ENCODE measurements at regions not wholly inside any gene's neighbourhood (a gene's known extent, or its start where the extent isn't known, plus 50 kb on each side); places are given as distances from the start of the nearest gene placed in this dataset.

DNA sequence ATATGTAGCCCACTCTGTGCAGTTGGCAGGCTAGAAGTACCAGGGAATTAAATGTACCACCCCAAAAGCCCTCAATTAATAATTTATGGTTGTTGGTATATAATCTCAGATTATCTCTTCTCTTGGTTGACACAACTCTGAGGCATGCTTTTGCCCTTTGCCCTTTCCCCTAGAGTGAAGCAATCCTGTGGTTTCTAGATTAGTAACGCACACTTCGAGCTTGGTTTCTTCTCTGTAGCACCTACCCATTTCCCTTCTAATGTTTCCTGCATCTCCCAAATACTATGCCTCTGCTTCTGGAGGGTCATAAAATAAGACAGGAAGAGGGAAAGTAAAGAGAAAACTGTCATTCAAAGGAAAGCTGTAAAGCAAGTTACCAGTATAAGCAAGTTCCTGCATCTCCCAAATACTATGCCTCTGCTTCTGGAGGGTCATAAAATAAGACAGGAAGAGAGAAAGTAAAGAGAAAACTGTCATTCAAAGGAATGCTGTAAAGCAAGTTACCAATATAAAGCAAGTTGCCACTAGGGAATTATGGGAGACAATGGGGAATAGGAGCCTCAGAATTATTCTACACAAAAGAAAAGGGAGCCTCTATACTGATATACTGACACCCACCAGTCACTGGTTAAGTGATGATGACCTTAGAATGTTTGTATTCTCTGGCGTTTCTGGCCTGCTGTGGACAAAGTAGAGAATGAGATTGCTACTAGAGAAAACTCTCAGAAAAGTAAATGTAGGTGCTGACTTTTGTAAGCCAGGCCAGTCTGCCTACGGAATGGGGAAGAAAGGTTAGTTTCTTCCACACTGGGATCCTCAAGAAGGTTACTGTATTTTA lies 862.6 kb upstream of the MAN1A1 start:
- DNase-seq = no peak

DNA sequence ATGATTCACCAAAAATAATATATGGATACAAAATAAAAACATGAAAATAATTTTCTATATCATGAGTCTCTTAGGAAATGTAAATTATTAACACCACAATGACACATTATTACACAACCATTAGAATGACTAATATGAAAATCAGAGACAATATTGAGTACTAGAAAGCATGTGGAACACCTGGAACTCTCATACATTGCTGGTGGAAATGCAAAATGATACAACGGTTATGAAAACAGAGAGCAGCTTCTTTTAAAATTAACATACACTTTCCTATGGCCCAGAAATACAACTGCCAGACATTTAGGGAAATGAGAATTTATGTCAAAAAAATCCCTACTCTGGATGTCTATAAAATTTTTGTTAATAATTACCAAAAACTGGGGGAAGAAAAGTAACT lies 853.3 kb upstream of the MAN1A1 start:
- no peak for DNase-seq

DNA sequence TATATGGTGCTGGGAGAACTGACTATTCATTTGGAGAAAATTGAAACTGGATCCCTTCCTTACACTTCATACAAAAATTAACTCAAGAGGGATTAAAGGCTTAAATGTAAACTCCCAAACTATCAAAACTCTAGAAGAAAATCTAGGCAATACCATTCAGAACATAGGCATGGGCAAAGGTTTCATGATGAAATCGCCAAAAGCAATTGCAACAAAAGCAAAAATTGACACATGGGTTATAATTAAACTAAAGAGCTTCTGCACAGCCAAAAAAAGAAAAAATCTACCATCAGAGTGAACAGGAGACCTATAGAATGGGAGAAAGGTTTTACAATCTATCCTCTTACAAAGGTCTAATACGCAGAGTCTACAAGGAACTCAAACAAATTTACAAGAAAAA lies 851.3 kb upstream of the MAN1A1 start:
- no peak for DNase-seq

DNA sequence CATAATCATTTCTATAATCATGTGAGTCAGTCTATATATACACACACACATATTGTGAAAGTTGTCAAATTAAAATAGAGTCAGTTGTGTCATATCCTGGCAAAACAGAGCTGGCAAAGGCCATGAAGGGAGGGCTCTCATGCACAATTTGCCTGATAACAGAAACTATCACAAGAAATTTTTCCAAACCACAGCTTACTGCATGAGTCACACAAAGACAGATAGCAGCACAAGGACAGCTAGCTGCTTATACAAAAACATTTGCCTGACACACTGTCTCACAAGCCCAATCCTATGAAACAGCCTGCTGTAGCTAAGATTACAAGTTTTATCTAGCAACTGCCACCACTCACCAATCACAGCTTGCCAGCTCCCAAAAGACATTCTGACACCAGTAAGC lies 848.5 kb upstream of the MAN1A1 start:
- no peak for DNase-seq

DNA sequence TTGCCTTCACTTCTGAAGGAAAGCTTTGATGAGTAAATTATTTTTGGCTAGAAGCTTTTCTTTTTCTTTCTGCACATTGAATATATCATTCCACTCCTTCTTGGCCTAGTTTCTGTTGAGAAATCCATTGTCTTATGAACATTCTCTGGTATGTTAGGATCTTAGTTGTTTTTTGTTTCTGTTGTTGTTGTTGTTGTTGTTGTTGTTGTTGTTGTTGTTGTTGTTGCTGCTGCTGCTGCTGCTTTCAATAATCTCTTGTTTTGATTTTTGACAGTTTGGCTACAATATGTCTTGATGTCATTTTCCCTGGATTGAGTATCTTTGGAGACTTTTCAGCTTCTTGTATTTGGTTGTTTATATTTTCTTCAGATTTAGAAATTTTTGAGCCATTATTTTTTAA lies 836.5 kb upstream of the MAN1A1 start:
- no peak for DNase-seq

DNA sequence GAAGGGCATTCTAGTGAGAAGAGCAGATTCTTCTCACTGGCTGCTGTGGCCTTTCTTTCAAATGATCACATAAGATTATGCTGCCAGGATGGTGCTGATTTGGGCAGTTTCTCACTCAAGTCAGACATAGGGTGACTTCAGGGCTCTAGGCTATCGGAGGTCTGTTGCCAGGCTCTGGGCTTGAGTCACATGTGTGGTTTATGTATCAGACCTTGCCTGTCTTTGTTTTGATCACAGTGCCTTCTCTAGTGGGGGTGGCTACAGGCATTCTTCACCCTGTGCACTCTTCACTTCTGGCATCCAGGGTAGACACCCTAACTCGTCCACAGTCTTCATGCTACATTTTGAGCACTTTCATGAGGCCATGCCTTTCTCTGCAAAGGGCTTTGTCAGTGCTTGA lies 823.7 kb upstream of the MAN1A1 start:
- DNase-seq = no peak

DNA sequence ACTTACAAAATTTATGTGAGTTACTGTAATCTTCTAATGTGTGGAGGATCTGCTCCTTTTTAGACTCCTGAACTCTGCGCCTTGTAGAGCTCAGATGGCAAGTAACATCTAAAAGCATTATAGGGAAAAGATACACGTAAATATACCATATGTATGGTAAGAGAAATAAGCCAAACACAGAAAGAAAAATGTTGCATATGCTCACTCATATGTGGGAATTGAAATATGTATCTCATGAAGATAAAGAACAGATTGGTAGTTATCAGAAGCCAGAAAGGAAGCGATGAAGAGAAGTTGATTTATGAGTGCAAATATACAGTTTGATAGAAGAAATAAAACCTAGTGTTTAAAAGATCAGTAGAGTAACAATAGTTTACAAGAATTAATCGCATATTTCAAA lies 815.0 kb upstream of the MAN1A1 start:
- DNase-seq = no peak

DNA sequence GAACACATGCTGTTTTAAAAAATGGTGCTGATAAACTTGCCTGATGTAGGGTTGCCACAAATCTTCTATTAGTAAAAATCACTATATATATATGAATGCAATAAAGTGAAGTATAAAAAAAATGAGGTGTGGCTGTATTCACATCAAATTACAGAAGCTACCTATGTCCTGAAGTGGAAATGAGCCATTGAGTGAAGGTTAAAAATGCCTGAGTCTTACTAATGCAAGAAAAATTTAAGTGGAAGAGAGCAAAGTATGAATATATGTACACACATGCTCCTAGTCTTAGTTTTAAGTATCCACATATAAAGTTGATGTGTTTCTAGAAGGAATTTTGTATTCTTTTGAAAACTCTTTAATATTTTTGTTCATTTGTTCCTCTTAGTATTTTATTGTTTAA lies 808.3 kb upstream of the MAN1A1 start:
- DNase-seq = no peak

DNA sequence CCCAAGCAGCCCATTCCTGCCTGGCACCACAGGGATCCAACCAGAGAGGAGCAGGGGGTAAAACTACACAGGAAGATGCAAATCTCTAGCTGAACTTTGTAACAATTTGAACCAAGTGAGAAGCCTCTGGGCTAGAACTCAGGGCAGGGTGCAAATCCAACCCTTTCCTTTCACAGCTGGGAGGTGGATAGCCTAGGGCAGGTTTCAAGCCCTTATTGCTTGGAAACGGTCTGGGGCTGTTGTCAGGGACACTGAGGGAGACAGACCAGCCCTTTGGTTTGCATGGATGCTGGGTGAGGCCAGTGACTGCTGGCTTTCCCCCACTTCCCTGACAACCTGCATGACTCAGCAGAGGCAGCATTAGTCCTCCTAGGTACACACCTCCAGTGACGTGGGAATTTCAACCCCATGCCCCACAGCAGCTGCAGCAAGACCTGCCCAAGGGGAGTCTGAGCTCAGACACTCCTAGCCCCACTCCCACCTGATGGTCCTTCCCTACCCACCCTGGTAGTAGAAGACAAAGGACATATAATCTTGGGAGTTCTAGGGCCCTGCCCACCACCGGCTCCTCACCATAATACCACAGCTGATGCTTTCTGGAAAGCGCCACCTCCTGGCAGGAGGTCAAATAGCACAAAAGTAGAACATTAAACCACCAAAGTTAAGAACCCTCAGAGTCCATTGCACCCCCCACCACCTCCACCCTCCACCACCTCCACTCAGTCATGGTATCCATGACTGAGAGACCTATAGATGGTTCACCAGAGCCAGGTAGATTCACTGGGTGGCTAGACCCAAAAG lies 797.7 kb upstream of the MAN1A1 start:
- DNase-seq = peak in 1 of 2 donors; percentile 1

DNA sequence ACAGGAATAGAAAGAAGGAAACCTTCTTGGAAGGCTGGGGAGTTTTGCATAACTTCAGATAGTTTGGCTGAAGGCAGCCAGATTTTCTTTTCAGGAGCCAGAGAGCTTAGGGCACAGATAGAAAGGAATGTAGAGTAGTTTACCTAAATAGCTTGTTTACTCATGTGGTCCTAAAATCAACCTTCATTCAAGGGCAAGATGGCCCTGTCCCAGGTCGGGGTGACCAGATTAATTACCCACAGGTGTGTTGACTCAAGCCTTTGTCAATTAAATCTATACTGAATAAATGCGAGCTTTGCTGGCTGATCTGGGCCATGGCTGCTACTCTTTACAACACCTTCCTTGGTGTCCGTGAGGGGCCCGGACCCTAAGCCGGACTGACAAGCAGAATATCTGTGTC lies 792.0 kb upstream of the MAN1A1 start:
- DNase-seq = no peak

DNA sequence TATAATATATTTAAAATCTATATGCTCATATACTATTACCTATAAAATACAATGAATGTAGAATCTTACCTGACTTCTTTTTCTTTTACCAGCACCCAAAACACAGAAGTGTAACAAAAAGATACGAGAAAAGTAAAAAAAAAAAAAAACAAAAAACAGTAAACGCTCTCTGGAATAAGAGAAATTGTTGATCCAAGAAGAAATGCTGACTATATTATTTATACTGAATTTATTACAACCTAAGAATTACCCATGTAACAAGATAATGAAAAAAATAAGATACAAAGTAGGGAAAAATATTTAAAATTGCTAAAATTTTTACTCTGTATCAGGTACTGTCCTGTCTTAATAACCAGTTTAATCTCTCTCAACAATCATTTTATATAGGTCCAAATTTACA lies 787.9 kb upstream of the MAN1A1 start:
- DNase-seq = no peak

DNA sequence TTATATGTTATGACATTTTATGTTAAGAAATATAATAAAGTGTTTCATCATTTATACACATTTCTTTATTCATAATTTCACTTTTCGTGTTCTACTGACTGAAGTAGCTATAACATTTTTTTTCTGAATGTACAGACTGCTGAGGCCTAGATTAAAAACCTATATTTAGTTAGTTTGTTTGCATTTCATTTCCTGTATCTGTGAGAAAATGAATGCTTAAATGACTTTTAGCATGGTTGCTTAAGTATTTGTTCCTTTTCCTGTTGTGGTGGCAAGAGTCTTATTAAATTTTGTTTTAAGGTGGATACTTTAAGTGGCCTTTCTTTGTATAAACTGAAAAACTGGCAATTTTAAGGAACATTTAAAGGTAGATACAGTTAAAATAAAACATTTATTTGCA lies 779.7 kb upstream of the MAN1A1 start:
- no peak for DNase-seq

DNA sequence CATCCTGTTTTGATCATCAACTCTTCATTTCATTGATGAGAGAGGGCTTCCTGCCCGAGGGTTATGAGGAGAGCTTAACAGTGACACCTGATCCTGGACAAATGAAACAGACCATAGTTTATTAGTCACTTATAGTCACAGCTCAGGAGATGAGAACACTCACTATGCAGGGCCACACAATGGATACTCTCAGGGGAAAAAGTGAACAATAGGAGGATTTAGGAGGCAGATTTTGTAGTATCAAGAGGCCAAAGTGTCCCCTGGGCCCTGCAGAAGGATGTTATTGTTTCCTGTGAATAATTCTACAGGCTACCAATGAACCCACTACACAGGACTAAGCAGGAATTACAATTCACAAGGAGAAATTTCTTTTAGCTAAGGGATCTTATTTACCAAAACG lies 772.8 kb upstream of the MAN1A1 start:
- DNase-seq = no peak

DNA sequence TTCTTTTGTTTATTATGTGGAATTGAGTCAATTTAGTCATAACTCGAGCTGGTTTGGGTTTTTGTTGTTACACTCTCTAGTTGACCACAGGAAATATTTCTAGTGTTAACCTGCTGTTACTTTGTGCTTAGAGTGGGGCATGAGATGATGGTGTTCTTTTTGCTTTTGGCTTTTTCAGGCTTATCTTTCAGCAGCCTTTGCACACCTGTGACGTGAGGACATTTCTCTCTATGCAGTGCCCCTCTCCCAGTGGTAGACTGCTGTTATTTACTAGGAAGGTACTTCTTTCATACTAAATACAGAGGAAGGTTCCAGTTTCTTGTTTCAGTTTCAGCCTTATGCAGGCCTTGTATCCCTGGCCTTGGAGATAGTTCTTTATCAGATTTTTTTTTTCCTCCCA lies 766.8 kb upstream of the MAN1A1 start:
- no peak for DNase-seq

DNA sequence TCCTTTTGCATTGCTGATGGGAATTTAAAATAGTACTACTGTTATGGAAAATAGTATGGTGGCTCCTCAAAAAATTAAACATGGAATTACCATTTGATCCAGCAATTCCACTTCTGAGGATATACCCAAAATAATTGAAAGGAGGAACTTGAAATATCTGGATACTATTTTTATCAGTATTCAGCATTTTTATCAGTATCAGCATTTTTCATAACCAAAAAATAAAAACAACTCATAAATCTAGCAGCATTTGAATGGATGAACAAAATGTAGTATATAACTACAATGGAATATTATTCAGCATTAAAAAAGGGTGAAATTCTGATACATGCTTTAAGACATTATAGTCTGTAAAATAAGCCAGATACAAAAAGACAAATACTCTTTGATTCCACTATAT lies 763.4 kb upstream of the MAN1A1 start:
- DNase-seq = no peak

DNA sequence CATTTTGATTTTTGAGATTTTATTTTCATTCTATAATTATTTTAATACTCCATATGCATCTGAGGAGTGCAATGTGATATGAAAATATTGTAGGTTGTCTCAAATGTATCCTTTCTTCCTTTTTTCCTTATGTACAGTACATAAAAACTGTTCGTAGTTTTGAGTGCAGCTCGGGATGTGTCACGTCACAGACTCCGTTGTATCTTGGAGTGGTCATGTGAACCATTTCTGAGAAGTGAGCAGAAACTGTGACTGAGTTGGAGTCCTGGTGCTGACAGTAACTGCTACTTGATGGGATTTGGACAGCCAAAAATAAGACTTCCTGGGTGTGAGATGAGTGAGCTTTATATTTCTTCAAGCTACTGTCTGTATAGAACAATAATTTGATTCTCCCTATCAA lies 761.4 kb upstream of the MAN1A1 start:
- DNase-seq = no peak

DNA sequence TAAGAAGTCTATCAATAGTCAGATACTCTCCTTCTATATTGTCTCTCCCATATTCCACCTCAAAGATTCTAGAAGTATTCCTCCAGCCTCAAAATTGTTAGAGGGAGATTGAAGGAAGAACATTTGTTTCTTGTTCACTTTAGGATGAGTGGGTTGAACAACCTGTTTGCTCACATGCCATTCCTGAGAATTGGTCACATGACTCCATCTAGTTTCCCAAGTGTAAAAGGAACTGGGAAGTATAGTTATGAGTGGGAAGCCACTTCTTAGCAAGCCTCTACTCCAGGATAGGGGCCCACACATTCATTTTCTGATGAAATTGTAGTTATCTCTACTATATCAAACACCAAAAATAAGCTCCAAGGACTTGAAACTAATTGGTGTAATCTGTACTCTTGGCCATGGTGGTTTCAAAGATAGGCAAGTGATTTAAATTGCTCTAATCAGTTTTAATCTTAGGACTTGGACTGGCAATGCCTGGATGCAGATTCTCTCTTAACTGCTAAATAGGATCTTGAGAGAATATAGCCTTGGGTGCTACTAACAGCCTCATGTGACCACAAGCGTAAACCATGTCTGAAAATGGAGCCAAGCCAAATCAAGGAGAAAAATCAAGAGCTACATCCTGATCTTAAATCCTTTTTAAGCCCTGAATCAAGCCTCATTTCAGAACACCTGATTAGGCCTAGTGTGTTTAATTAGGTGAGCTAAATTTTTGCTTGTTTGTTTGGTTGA lies 758.7 kb upstream of the MAN1A1 start:
- DNase-seq = no peak

DNA sequence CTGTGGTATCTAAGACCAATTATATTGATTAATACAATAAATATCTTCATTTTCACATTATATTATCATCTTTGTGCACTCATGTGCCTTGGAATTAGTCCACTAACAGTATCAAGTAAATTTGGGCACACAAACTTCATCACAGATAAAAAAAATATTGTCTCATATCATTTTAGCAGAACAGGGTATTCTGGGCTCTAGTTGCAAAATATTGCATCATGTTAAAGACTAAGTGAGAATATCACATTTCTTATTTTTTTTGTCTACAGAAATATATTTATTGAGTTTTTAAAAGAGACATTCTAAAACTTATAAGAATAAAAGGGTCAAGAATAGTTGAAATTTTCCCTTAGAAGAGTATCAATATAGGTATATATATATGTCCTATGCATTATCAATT lies 754.1 kb upstream of the MAN1A1 start:
- DNase-seq = no peak

DNA sequence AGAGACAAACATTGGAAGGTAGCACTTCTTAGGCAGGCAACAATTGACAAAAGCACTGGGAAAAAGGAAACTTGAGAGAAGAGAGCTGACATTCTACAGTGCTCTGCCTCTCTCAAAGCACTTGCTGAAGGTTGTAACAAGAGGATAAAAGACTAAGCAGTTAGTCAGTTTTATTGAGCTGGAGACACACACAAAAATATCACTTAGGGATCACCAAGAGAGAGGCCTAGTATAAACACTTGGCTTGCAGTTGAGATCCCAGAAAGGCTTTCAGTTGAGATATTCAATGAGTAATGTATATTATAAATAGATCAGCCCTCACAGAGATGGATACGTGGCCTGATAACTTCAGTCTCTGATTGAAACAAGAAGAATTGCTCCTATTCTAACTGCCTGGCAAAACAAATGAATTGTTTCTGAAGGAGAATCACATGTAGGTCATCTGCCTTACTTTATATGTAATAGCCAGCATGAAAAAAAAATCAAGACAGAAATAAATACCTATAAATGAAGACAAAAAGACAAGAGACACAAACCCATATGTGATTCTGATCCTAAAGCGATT lies 747.2 kb upstream of the MAN1A1 start:
- DNase-seq = no peak

DNA sequence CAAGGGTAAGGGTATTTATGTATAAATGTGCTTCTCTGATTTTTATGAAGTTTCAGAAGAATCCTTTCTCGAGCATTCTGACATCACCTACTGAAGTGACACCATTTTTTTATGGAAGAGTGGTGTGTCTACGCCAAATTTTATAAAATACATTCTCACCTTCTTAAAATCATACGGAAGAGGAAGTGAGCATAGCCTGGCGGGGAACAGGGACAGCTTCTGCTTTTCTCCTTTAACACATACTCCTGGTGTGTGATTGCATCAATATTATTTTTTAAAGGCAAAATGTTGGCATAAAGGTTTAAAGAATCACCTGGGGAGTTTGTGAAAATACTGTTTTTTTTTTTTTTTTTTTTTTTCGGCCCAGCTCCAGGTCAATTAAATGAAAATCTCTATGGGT lies 733.6 kb upstream of the MAN1A1 start:
- DNase-seq = no peak

DNA sequence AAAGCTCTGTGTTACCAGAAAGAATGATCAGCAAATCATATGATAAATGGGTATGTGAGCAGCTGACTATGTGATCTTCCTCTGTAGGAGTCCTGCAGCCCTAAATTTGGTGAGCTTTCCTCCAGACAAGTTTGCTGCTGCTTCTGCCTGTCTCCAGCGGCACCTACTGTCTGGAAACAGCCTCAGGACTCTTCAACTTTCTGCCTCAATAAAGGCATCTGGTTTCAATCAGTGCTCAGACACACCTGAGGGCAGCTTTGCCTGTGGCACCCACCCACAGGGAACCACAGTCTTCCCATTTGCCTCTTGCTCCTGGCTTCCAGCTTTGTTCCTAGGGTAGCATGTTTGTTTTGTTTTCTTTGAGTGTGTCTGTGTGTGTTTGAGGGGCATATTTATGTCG lies 727.9 kb upstream of the MAN1A1 start:
- DNase-seq = no peak

DNA sequence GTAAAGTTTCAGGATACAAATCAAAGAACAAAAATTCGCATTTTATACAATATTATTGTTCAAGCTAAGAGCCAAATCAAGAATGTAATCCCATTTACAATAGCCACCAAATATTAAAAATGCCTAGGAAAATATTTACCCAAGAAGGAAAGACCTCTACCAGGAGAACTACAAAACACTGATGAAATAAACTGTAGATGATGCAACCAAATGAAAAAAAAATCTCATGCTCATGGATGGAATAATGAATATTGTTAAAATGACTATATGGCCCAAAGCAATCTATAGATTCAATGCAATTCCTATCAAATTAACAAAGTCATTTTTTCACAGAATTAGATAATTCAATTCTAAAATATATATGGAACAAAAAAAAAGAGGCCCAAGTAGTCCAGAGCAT lies 708.8 kb upstream of the MAN1A1 start:
- DNase-seq = no peak

DNA sequence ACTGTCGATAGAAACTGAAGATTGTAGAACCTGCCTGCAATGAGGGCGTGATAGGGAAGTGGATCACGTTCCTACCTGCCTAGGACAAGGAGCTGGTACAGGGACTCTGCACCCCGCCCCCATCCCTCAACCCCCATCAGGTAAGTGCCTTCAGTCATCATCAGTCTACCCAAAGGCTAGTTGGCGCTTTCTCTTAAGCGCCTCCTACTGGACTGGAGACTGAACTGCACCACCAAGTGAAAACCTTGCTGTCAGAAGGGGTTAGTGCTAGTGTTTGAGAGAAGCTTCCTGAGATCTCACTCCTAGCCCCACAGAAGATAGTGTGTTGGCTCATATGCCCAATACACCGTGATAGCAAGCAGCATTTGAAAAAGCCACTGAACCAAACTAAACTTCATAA lies 706.5 kb upstream of the MAN1A1 start:
- DNase-seq = peak in 1 of 2 donors; percentile 1

DNA sequence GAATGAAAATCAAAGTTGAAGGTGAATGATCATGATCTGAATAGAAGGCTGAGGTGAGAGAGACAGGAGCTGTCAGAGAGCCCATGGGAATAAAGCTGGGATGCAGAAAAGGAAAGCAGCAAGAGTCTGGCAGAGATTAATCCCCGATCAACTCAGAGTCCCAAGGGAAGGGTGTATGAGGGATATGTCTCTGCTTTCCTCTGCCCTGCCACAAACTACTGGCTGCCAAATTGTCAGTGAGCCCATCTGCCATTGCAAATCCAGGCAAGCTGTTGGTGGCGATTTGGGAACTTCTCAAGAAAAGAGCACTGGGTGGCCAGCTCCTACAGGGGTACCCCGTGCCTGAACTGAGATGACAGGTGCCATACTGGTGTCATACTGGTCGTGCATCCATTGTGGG lies 705.5 kb upstream of the MAN1A1 start:
- DNase-seq = no peak
